GM19035 (cell line): ENCODE measurements at regions not wholly inside any gene's neighbourhood (a gene's known extent, or its start where the extent isn't known, plus 50 kb on each side); places are given as distances from the start of the nearest gene placed in this dataset.

ENCODE experiments used
- ATAC-seq: cut with Tn5 transposase; IDR thresholded peaks from one replicate; pipeline ENCODE4 v1.9.1; 2021; ENCODE audit not compliant: unreplicated experiment

DNA sequence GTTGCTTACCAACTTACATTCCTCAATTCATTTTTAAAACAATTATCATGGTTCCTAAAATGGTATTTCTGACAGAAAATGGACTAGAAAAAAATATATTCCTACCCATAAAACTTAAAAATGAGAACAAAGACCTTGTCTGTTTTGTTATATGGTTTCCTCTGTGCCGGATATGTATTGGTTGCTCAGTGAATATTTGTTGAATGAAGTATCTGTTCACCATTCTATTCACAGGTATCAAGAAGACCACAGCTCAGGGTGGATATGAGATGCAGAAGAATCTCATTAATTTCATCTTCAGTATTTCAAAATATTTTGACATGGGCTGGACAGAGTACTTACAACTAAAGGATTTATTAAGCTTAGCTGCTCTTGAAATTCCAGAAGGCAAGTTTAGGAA lies 58.1 kb downstream of the TUSC7 start:
- ATAC-seq = no peak

GRCh38 chr3:116770815-116771450 lies 61.4 kb downstream of the TUSC7 start:
- peak; percentile 99 for ATAC-seq

DNA sequence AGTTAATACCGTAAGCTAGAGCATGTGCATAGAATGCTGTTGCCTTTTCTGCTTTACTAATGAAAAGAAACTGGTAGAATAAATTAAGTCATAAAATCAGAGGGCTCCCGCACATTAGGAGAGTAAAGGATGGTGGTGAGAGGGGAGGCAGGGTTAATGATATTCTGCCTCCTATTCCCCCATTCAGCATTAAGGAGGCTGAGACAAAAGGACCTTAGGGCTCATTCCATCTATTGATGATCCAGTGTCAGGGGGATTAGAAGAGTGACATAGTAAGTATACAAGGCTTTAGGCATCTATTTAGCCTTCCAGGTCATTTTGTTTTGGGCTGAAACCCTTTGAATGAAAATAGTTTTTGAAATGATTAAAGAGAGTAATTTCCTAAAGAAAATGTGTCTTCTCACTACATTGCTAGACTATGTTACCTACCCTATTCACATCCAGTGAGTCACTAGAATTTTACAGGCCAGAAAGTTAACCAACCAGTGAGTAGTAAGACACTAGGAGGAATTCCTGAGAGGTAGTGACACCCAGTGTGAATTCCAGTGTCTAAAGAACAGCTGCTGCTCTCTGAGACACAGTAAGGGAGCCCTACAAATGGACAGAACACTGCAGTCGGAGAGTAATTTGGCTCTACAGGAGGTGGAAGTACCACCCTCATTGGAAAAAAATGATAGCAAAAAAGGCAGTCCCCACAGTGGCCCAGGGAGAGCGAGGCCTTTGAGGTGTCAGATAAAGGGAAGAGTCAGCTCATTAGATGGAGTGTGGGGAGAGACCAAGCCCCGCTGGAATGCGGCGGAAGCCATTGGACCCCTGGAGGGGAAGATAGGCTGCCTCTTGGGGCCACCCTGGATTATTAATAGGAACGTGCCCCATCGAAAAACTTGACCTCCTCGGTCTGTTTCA lies 67.6 kb downstream of the TUSC7 start:
- no peak for ATAC-seq

- no peak for ATAC-seq
Measured at GRCh38 chr3:116785226-116785625, 75.6 kb downstream of the TUSC7 start.

DNA sequence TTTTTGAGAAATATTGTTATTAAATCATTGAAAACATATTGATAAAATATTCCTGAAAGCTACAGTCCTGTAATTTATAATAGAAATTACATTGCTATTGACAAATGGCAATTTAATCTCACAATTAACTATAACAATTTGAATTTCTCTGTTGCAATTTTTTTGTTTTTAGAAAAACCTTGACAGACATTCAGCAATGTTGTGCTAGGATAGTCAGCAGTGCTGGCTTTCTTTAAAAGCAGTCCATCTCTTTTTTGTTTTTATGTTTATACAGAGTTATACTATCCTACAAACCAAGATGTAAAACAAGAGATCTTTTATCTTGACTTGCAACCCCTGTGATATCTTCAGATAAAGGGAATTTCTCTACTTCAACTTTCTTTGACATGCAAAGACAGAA lies 93.1 kb downstream of the TUSC7 start:
- ATAC-seq = no peak

DNA sequence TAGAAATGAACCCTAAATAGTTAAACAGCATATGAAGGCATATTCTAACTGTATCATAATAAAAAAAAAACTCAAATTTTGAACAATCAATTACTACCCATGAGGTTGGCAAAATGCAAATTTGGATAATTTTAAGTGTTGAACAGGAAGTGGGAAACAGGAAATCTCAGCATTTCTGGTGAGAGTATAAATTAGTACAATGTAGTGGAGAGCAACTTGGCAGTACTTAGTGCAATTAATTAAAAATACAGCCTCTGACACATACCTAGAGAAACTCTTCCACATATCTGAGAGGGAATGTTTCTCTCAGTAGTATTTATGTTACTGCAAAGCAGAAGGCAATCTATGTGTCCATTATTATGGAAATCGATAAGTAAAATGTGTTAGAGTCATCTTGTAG lies 96.8 kb downstream of the TUSC7 start:
- ATAC-seq = no peak

- ATAC-seq = no peak
Measured at GRCh38 chr3:116808725-116809124, 99.1 kb downstream of the TUSC7 start.

DNA sequence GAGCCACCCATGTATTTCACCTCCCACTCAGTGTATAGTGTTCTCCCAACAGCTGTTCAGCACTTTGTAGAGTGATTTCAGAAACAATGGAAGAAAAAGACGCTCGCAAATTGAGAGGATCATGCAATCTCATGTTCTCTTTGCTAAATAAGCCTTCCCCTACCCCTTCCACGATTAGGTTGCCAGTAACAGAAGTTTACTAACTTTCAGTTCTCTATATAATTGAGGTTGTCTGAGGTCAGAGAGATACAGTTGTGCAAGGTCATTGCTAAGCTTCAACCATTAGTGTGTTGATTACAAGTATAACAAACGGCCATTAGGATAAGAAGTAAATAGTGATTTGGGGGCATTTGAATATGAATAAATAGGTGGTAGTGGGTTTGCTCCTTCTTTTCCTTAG lies 99.6 kb downstream of the TUSC7 start:
- ATAC-seq = no peak

DNA sequence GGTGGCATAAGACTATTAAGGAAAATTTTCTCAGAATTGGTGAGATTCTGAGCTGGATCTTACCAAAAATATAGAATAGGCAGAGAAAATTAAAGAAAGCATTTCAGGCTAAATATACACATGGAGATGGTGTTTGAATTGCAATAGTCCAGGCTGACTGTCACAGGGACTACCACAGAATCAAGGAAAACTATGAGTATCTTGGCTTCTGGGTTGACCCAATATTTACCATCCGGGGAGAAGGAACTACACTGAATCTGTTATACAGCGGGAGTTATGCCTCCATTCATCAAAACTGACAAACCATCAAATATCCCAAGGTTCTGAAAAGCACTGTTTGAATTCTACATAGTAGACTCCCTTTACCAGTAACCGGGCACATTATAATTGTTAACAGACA lies 102.2 kb downstream of the TUSC7 start:
- no peak for ATAC-seq

GRCh38 chr3:116812949-116813348 lies 103.4 kb downstream of the TUSC7 start:
- ATAC-seq = no peak

- no peak for ATAC-seq
Measured at GRCh38 chr3:116815321-116815720, 105.7 kb downstream of the TUSC7 start.

DNA sequence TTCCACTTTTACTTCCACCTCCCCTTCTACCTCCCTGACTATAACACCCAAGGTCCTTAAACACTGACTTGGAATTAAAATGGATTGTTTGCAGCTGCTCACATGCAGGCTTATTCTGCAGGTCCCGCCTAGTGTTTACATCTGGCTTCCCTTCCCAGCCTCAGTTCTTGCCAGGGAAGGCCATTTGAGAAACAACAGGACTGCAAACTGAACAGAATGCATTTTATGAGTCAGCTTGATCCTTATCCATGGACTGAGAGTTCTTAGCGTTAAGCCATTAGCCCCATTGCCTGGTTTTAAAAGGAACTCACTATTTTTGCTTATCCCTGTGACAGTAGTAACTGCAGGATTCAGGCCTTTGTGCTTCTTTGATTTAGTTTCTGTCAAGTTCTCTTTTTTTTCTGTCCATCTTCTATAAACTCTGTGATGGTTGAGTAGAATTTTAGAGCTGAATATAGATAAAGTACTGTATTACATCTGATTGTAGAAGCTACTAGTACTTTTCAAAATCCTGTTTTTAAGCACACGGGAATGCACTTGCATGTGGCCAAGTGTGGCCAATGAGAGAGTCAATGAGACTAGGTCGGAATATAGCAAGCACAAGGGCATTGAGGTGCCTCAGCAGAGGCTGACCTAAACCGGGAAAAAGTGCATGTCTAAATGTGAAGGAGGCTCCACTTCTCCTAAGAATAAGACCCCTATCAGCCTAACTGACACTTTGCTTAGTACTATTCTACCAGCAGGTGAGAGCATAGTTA lies 106.4 kb downstream of the TUSC7 start:
- ATAC-seq = no peak

GRCh38 chr3:116821371-116821770 lies 111.8 kb downstream of the TUSC7 start:
- ATAC-seq = no peak

DNA sequence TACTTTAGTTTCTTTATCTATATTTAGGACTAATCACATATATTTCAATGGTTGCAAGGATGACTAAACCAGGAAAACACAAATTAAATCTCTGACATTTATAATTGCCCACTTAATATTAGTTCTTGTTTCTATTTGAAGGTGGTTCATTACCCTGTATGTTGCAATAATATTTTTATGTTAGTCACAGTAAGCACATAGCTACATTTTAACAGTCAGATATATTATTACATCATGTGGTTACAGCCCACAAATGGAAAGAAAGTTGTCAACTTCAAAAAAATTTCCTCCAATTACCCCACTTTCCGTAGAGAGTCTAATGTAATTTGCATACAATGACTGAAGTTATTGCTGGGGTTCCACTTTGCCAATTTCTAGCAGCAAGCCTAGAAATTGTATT lies 114.6 kb downstream of the TUSC7 start:
- no peak for ATAC-seq

DNA sequence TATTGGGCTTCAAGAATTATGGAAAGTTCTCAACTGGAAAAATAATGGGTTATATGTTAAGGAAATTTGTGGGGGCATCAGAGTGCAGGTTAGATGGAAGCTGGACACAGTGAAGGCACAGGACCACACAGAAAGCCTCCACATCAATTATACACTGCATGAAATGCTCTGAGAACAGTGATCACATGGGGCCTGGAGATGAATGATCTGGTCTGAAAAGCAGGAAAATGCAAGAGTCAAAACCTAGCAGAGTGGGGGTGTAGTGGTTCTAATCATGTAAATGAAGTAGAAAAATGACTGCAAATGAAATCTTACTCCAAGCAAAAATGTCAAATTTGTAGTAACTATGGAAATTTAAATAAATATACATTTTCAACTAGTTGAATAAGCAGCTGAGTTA lies 123.6 kb downstream of the TUSC7 start:
- no peak for ATAC-seq

GRCh38 chr3:116834816-116835215 lies 125.2 kb downstream of the TUSC7 start:
- ATAC-seq = no peak

- ATAC-seq = no peak
Measured at GRCh38 chr3:116835658-116836057, 126.1 kb downstream of the TUSC7 start.

GRCh38 chr3:116836286-116836685 lies 126.7 kb downstream of the TUSC7 start:
- ATAC-seq = no peak

- no peak for ATAC-seq
Measured at GRCh38 chr3:116837483-116837882, 127.9 kb downstream of the TUSC7 start.

GRCh38 chr3:116841003-116841735 lies 131.6 kb downstream of the TUSC7 start:
- ATAC-seq = no peak
